Endothelial cell of hepatic sinusoid (primary cell): ENCODE measurements at regions not wholly inside any gene's neighbourhood (a gene's known extent, or its start where the extent isn't known, plus 50 kb on each side); places are given as distances from the start of the nearest gene placed in this dataset.
"Not testable (repeated sequence)": the region's sequence is repeated elsewhere in the genome, so short reads cannot be mapped to it uniquely, and the experiment has no call there.

ENCODE experiments used
- in situ Hi-C: cut with HindIII; loops from 2 replicates; pipeline ENCODE4 v1.10.0; 2017; ENCODE audit warnings: low sequenced_read_pairs

DNA sequence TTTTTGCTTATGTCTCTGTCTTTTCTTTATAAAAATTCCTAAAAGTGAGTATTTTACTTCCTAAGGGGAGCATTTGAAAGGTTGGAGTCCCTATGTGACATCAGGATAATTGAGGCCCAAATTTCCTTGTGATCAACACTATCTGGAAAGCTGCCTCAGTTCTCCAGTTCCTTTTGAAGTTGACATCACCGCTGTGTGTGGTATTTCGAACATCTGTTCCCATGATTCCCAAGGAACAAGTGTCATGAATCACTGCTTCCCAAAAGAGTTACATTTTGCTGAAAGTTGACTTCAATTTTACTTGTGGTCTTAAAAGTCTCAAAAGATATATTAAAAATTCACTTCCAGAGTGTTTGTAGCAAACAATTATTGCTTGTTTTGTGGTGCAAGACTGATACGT, 452.1 kb upstream of the RGMB start:
- in situ Hi-C loops = no loop called here

DNA sequence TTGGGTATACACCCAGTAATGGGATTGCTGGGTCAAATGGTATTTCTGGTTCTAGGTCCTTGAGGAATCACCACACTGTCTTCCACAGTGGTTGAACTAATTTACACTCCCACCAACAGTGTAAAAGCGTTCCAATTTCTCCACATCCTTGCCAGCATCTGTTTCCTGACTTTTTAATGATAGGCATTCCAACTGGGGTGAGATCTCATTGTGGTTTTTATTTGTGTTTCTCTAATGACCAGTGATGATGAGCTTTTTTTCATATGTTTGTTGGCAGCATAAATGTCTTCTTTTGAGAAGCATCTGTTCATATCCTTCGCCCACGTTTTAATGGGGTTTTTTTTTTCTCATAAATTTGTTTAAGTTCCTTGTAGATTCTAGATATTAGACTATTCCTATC, 448.3 kb upstream of the RGMB start:
- in situ Hi-C loops = not testable (repeated sequence)

DNA sequence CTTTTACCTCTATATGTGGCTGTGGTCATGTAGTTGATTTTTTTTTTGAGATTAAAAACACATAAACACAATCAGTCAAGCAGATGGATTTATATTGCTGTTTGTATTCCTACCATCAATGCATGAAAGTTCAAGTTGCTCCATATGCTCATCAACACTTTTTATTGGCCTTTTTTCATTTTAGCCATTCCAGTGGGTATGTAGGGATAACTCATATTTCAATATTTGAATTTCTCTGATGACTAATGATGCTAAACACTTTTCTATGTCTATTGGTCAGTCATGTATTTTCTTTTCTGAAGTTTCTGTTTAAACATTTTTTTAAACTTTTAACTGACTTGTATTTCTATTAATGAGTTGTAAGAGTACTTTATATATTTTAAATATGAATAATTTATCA, 445.4 kb upstream of the RGMB start:
- in situ Hi-C loops = no loop called here

DNA sequence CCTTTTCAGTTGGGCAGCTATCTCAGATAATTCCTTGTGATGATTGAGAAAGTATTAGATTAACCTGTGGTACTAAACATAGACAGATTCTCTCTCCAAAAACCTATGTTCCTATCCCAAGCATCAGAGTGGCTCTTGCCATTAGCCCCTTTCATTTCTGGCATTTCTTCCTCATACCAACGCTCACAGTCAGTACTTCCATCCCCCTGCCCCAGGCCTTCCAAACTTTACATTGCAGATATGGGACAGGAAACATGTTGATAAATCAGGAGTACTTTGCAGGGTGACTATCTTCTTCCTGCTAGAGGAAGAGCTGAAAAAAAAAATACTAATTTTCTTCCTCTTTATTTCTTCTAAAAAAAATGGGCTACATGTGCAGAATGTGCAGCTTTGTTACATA, 442.6 kb upstream of the RGMB start:
- in situ Hi-C loops = no loop called here

DNA sequence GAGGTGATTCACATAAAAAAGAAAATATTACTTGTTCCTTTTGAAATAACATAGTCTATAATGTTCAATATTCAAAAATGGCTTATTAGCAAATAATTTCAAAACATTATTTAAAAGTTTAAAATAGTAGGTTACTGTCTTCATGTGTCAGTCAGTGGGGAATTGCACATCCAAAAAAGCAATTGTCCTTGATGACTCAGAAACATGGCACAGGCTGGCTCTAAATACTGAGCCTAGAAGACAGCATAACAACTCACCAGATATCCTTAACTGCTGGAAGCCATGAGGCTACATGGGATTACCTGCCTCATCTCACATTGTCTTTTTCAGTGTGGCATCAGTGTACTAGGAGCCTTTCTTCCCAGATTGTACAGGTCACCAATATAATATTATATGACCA, 439.5 kb upstream of the RGMB start:
- in situ Hi-C loops = no loop called here

DNA sequence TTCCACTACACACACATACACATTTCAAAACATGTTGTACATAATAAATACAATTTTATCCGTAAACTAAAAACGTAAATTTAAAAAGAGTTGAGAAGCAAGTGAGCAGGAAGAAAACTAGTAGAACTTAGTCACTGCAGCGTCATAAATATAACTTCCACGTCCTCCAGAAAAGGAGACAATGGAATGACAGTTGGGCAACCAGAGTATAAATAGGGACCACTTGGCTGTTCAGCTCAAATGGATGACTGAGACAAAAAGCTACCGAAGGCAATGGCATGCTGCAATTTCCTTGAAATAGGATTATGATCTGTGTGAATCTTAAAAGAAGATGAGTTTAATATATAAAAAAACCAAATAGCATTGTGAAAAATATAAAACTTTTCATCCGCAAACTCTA, 438.5 kb upstream of the RGMB start:
- in situ Hi-C loops = no loop called here

DNA sequence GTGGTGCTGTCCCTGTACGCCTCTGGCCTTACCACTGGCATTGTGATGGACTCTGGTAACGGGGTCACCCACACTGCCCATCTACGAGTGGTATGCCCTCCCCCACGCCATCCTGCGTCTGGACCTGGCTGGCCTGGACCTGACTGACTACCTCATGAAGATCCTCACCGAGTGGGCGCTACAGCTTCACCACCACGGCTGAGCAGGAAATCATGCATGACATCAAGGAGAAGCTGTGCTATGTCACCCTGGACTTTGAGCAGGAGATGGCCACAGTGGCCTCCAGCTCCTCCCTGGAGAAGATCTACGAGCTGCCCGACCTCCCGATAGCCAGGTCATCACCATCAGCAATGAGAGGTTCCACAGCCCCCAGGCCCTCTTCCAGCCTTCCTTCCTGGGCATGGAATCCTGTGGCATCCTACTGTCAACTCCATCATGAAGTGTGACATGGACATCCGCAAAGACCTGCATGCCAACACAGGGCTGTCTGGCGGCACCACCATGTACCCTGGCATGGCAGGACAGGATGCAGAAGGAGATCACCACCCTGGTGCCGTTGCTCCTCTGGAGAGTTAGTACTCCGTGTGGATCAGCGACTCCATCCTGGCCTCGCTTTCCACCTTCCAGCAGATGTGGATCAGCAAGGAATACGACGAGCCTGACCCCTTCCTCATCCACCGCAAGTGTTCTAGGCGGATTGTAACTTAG, 434.2 kb upstream of the RGMB start:
- in situ Hi-C loops = no loop called here

DNA sequence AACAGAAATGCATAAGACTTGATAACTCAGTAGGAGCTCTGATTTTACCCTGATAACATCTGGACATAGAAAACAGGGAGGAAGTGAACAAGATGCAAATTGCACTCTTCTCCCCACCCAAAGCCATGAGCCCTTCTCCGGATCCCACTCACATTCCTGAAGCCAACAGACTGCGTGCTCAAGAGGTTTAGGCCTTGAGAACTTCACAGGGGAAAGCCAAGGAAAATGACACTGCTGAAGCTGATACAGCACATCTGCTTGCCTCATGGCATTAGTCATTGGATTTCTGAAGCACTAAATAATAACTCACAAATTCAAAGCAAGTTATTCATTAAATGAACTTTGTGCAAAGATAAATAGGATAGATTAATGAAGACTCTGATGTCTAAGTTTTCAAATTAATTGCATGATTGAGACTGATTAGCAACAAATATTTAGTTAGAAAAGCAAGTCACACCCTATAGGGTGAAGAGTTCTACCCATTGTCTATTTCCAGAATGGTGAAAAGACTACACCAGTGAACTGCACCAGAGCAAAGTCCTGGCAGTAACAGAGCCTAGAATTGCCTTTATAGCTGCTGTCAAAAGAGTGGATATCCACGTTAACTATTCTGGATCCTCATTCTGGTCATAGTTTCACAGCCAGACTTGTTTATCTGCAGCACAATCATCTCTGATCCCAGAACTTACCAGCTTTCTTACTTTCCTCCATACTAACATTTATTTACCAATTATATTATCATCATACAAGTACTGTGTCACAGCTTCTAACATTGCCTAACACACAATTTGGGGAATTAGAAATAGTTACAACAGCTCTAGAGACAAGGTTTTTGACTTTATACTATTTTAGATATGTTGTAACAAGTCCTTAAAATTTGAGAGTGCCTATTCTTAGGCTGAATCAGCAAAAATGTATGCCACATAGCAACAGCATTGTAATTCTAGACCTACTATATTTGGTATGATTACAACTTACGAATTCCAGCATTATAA, 432.1 kb upstream of the RGMB start:
- in situ Hi-C loops = no loop called here

DNA sequence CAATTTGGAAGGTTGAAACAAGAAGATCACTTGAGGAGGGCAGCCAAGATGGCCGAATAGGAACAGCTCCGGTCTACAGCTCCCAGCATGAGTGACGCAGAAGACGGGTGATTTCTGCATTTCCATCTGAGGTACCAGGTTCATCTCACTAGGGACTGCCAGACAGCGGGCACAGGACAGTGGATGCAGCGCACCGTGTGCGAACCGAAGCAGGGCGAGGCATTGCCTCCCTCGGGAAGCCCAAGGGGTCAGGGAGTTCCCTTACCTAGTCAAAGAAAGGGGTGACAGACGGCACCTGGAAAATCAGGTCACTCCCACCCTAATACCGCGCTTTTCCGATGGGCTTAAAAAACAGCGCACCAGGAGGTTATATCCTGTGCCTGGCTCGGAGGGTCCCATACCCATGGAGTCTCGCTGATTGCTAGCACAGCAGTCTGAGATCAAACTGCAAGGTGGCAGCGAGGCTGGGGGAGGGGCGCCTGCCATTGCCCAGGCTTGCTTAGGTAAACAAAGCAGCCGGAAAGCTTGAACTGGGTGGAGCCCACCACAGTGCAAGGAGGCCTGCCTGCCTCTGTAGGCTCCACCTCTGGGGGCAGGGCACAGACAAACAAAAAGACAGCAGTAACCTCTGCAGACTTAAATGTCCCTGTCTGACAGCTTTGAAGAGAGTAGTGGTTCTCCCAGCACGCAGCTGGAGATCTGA, 430.4 kb upstream of the RGMB start:
- in situ Hi-C loops = not testable (repeated sequence)

DNA sequence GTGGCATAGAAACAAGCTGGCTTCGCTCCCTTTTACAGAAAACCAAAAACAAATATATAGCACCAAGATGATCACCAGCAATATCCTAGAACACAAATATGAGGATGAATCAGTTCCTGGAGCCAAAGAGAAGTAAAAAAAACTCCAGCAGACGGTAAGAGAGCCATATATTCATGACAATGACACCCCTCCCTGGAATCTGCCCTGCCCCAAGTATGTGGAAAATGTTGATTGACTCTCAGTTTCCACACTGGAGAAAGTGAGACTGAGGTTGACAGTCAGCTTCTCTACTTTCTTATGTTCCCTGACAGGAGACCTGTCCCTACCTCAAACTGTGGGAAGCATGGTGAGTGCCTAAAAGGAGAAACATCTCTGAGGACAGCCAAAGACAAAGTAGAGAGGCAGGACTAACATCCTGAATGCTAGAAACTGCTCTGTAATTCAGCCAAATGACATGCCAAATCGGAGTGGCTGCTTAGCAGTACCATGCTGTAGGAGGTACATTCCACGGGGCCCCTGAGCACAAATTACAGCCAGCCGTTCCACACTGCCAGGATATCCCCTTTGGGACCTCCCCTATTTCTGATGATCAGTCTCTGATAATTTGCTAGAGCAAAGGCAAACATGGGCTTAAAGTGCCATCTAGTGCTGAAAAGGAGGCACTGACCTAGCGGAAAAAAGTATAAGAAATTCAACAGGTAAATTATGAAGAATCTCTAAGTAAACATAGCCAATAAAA, 424.0 kb upstream of the RGMB start:
- in situ Hi-C loops = no loop called here

DNA sequence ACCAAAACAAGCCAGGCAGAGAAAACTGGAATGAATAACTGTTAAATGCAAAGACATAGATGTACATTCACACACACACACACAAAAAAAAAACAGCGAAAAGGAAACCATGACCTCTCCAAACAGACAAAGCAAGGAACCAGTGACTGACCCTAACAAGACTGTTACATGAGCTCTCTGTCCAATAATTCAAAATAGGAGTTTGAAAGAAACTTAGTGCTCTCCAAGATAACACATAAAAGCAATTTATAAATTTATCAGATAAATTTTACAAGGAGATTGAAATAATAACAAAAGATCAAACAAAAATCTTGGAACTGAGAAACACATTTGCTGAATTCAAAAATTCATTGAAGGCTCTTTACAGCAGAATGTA, 423.5 kb upstream of the RGMB start:
- in situ Hi-C loops = no loop called here

DNA sequence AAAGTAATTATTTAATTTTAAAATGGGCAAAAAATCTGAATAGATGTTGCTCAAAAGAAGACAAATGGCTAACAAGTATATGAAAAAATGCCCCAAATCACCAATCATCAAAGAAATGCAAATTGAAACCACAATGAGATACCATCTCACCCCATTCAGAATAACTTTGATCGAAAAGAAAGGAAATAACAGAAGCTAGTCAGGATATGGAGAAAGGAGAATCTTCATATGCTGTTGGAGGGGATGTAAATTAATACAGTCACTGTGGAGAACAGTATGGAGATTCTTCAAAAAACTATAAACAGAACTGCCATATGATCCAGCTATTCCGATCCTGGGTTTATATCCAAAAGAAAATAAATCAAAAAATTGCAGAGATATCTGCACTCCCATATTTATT, 418.5 kb upstream of the RGMB start:
- in situ Hi-C loops = loop anchor here (5.0 kb wide), 1 partner anchor 37 kb away; no protein-coding TSS in a partner anchor

DNA sequence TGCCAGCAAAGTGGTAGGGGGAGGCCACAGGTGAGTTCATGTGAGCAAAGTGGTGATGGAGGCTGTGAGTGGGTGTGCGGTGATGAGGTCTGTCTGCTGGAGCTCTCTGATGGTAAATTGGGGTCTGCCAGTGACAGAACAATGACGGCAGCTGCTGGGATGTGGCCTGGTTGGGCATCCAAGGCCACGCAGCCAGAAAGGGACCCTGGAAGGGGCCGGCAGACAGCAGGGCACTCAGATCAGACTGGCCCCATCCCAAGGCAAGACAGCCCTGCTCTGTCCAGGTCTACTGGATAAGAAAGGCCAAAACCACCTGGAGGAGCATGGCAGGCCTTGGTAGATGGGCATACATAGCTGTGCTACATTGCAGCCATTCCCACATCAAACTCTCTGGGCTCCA, 412.9 kb upstream of the RGMB start:
- in situ Hi-C loops = no loop called here

DNA sequence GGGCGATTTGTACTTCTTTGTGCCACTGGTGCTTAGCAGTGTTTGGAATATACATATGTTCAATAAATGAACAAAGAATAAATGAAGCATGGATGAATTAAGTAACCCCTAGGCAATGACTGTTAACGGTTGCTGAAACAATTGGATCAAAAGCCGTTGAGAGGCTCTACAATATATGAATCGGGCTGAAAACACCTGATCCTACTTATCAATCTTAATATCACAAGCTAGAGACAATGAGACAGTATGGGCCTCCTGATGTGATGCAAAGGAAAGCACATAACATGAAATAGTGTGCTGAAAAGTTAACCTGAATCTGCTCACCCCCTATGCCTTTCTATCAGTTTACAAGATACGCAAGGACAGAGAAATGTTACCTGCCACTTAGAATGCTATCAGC, 410.3 kb upstream of the RGMB start:
- in situ Hi-C loops = no loop called here

DNA sequence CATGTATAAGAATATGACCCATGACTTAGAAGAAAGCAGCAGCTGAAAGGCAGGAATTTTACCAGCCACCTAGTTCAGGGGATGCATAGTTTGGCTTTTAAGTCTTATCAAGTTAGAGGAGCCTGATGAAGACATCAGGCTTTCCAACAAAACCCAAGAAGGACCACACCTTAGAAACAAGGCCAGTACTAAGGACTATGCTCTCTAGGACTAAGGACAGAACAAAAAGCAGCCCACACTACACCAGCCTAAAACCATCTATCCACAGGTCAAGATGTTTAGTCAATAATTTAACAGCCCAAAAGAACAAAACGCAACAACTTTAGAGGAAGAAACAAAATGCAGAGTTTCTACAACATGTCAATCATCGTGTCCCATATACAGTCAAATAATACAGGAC, 408.9 kb upstream of the RGMB start:
- in situ Hi-C loops = no loop called here

DNA sequence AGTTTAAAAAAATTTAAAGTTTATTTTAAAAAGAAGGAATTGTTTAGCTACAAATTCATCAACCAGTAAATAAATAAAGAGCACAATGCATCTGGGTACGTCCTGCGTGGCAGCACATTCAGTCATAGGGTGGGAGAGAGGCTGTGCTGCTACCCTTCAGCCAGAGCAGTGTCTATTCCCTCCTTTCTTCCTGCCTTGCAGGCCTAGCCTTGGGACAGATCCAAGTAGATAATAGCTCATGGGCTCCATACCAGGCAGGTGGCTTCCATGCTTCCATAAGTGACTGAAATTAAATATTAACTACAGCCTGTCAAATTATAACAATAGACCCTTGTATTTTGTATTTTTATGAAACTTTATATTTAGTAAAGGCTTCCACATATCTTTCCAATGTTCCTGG, 408.3 kb upstream of the RGMB start:
- in situ Hi-C loops = no loop called here

DNA sequence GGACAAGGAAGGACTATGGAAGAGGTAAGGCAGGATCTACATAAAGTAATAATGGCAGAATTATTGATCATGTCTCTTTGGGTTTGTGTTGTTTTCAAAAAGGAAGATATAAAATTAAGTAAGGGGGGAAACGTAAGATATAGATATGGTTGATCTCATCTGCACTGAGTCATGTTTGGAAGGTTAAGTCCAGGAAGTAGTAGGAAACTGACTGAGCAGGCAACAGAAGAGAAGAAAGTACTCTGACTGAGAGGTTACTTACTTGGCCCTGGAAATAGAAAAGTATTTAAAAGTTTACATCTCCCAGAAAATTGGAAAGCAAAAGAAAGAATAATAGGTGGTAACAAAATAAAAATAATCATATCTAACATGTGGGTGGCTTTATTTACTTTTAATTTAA, 405.3 kb upstream of the RGMB start:
- in situ Hi-C loops = no loop called here

DNA sequence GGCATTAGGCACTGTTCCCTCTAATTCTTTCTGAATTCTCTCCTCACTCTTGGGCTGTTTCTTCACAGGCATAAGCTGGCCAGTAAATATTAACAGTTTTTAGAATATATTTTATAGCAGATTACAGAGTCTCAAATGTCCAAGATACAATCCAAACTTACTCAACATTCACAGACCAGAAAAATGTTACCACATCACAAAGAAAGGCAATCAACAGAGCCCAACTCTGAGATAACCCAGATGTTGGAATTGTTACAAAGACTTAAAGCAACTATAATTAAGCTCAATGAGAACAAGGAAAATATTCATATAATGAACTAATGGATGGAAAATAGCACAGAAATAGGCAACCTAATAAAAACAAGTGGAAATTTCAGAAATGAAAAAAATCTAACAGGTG, 401.1 kb upstream of the RGMB start:
- in situ Hi-C loops = no loop called here

DNA sequence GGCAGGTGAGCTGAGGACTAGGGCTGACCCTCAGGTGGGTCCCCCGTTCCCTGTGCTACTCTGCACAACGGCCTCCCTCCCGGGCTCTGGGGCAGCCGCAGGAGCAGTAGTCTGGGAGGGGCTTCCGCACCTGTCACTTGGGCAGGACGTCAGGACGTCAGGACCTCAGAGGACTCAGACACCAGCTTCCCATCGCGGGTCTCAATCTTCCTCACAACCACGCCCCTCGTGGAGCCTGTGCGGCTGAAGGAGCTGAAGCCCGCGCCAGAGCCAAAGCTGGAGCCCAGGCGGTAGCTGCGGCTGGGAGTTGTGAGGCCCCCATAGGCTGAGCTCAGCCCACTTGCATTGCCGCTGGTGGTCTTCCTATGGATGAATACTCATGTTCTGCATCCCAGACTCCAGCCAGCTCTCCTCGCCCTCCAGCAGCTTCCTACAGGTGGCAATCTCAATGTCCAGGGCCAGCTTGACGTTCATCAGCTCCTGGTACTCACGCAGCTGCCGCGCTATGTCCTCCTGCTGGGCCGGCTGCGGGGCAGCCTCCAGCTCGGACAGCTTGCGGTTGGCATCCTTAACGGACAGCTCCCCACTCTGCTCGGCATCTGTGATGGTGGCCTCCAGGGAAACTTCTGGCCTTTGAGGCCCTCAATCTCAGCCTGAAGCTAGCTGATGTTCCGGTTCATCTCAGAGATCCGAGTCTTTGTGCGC, 381.4 kb upstream of the RGMB start:
- in situ Hi-C loops = loop anchor here (5.0 kb wide), 1 partner anchor 35 kb away; no protein-coding TSS in a partner anchor

DNA sequence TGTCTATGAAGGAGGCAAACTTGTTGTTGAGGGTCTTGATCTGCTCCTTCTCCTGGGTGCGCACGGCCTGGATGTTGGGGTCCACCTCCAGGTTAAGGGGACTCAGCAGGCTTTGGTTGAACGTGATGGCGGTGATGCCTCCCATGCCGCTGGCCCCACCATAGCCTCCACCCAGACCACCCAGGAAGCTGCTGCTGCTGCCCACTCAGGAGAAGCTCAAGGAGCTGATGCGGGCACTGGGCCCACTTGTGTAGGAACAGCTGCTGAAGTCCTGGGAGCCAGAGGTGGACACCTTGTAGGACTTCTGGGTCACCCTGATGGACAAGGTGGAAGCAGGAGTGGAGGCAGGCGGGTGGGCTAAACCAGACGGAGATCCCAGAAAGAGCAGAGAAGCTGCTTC, 380.3 kb upstream of the RGMB start:
- in situ Hi-C loops = loop anchor here (5.0 kb wide), 1 partner anchor 36 kb away; no protein-coding TSS in a partner anchor
